MCF 10A (cell line): ENCODE measurements at regions not wholly inside any gene's neighbourhood (a gene's known extent, or its start where the extent isn't known, plus 50 kb on each side); places are given as distances from the start of the nearest gene placed in this dataset.

ENCODE experiments used
- BruUV-seq: library from RNA; stranded (reverse); fragments of 400-500 nt; replicated peaks from 2 replicates; lab custom pipeline; 2021; lab: Mats Ljungman, UMichigan
- CTCF ChIA-PET: fragments of 300-600 bp; sonication (Branson Sonifier 250); formaldehyde crosslinking; extraction: SDS; loops from one replicate; lab custom pipeline; 2021; ENCODE audit warnings: antibody characterized with exemption, inconsistent platforms; lab: Yijun Ruan, JAX
- POLR2A ChIA-PET: fragments of 300-600, 350-650 bp; sonication (Branson Sonifier 250); formaldehyde crosslinking; extraction: SDS; loops from one replicate; lab custom pipeline; 2020; ENCODE audit warnings: antibody characterized with exemption, inconsistent platforms; lab: Yijun Ruan, JAX
- DNase-seq: peaks from one replicate; pipeline ENCODE4 v3.0.0-alpha.2; 2018; ENCODE audit not compliant: unreplicated experiment
- H3K27ac Mint-ChIP-seq: one replicate; pipeline ENCODE4 v1.8.0; 2022; ENCODE audit warnings: mild to moderate bottlenecking, low read depth, mixed read lengths; ENCODE audit not compliant: unreplicated experiment
- H3K27me3 Mint-ChIP-seq: one replicate; pipeline ENCODE4 v1.8.0; 2022; ENCODE audit warnings: mixed read lengths; ENCODE audit not compliant: insufficient read depth, unreplicated experiment
- H3K36me3 Mint-ChIP-seq: one replicate; pipeline ENCODE4 v1.8.0; 2022; ENCODE audit warnings: mild to moderate bottlenecking, moderate library complexity, mixed read lengths; ENCODE audit not compliant: insufficient read depth, unreplicated experiment
- H3K4me1 Mint-ChIP-seq: one replicate; pipeline ENCODE4 v1.8.0; 2022; ENCODE audit warnings: mixed read lengths; ENCODE audit not compliant: insufficient read depth, unreplicated experiment
- H3K4me3 Mint-ChIP-seq: one replicate; pipeline ENCODE4 v1.8.0; 2022; ENCODE audit warnings: mild to moderate bottlenecking, moderate library complexity, mixed read lengths; ENCODE audit not compliant: unreplicated experiment
- H3K9me3 Mint-ChIP-seq: one replicate; pipeline ENCODE4 v1.8.0; 2022; ENCODE audit warnings: mixed read lengths; ENCODE audit not compliant: unreplicated experiment
- intact Hi-C: fragments of 100-400 bp; cut with micrococcal nuclease; formaldehyde crosslinking; loops from 2 replicates; pipeline ENCODE4 v1.14.1; 2022
- TF ChIP-seq, protein P1 (sequence below): fragments of 200-600 bp; IDR thresholded peaks from one replicate; pipeline ENCODE4 v1.8.0; 2022; ENCODE audit warnings: antibody characterized with exemption, mild to moderate bottlenecking; ENCODE audit not compliant: unreplicated experiment

GRCh38 chr11:71150859-71151258 lies 101.5 kb downstream of the SHANK2 start:
- no peaks in the 10 kb centered on the region for H3K27me3 Mint-ChIP-seq
- no TSS peak for BruUV-seq
- H3K4me3 Mint-ChIP-seq: no peak overlapping the region

GRCh38 chr11:71148716-71149115 lies 103.7 kb downstream of the SHANK2 start:
- H3K27me3 Mint-ChIP-seq: no peaks in the 10 kb centered on the region
- TF ChIP-seq, protein P1, sequence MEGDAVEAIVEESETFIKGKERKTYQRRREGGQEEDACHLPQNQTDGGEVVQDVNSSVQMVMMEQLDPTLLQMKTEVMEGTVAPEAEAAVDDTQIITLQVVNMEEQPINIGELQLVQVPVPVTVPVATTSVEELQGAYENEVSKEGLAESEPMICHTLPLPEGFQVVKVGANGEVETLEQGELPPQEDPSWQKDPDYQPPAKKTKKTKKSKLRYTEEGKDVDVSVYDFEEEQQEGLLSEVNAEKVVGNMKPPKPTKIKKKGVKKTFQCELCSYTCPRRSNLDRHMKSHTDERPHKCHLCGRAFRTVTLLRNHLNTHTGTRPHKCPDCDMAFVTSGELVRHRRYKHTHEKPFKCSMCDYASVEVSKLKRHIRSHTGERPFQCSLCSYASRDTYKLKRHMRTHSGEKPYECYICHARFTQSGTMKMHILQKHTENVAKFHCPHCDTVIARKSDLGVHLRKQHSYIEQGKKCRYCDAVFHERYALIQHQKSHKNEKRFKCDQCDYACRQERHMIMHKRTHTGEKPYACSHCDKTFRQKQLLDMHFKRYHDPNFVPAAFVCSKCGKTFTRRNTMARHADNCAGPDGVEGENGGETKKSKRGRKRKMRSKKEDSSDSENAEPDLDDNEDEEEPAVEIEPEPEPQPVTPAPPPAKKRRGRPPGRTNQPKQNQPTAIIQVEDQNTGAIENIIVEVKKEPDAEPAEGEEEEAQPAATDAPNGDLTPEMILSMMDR: no peak
- H3K9me3 Mint-ChIP-seq: peaks cover 7% of the 10 kb centered on the region
- no peak overlapping the region for H3K27ac Mint-ChIP-seq
- H3K4me1 Mint-ChIP-seq: no peaks in the 10 kb centered on the region
- intact Hi-C loops: no loop called here
- no peak for DNase-seq
- ChIA-PET POLR2A (interaction anchor here (0.6 kb wide), 1 partner anchor 697 kb away, joined by 3 read pairs; no protein-coding TSS in a partner anchor), CTCF (no interaction called here)
- no TSS peak for BruUV-seq
- no peaks in the 10 kb centered on the region for H3K36me3 Mint-ChIP-seq
- no peak overlapping the region for H3K4me3 Mint-ChIP-seq

More at GRCh38 chr11:71150859-71151258, 101.5 kb downstream of the SHANK2 start:
- TF ChIP-seq, protein P1: no peak
- DNase-seq: no peak
- Mint-ChIP-seq H3K4me1 (no peaks in the 10 kb centered on the region), H3K27ac (no peak overlapping the region), H3K9me3 (peaks cover 7% of the 10 kb centered on the region), H3K36me3 (no peaks in the 10 kb centered on the region)
- intact Hi-C loops: no loop called here
- POLR2A ChIA-PET: no interaction called here
- CTCF ChIA-PET: interaction anchor here (0.6 kb wide), 1 partner anchor 683 kb away, joined by 3 read pairs; no protein-coding TSS in a partner anchor

DNA sequence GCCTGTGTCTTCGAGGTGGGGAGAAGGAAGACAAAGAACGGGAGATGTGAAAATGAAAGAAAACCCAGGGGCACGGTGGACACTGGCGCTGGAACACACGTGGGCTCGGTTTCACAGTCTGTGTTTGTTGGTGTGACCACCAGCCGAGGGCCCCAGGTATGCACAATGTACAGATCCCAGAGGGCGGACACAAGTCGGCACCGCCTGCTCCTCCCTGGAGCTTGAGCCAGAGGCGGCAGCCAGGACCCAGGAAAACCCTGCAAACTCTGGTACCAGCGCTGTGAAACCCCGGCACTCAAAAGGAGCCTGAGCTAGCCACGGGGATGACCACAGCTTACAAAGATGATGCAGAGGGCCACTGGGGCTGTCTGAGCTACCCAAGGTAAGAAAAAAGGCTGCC lies 105.0 kb downstream of the SHANK2 start:
- H3K4me3 Mint-ChIP-seq: no peak overlapping the region
- no peak for DNase-seq
- no peaks in the 10 kb centered on the region for H3K27me3 Mint-ChIP-seq
- H3K4me1 Mint-ChIP-seq: no peaks in the 10 kb centered on the region
- TF ChIP-seq, protein P1: no peak
- ChIA-PET POLR2A (no interaction called here), CTCF (no interaction called here)
- intact Hi-C loops: no loop called here
- H3K9me3 Mint-ChIP-seq: peaks cover 7% of the 10 kb centered on the region
- no peak overlapping the region for H3K27ac Mint-ChIP-seq
- H3K36me3 Mint-ChIP-seq: no peaks in the 10 kb centered on the region
- no TSS peak for BruUV-seq

DNA sequence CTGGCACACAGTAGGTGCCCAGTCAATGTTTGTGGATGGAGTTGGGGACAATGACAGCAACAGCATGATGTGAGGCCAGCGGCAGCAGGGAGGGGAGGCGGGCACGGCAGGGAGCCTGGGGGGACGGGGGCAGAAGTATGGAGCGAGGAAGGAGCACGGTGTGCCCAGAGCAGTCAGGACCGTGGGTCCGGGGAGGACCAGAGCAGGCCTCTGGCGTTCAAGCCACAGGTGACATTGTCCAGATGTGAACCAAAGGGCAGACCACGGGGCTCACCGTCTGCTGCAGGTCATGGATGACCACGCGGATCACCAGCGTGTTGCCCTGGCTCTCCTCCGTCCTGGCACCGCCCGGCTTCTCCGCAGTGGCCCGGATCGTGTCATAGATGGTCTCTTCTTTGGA lies 105.5 kb downstream of the SHANK2 start:
- no peaks in the 10 kb centered on the region for H3K4me1 Mint-ChIP-seq
- TF ChIP-seq, protein P1: no peak
- no TSS peak for BruUV-seq
- intact Hi-C loops: no loop called here
- H3K9me3 Mint-ChIP-seq: peaks cover 10% of the 10 kb centered on the region
- no peaks in the 10 kb centered on the region for H3K36me3 Mint-ChIP-seq
- no peak overlapping the region for H3K27ac Mint-ChIP-seq
- H3K4me3 Mint-ChIP-seq: no peak overlapping the region
- ChIA-PET CTCF (no interaction called here), POLR2A (no interaction called here)
- DNase-seq: no peak
- no peaks in the 10 kb centered on the region for H3K27me3 Mint-ChIP-seq
